ENCODE measurements at regions not wholly inside any gene's neighbourhood (a gene's known extent, or its start where the extent isn't known, plus 50 kb on each side); places are given as distances from the start of the nearest gene placed in this dataset.

- TF ChIP-seq, protein P1, sequence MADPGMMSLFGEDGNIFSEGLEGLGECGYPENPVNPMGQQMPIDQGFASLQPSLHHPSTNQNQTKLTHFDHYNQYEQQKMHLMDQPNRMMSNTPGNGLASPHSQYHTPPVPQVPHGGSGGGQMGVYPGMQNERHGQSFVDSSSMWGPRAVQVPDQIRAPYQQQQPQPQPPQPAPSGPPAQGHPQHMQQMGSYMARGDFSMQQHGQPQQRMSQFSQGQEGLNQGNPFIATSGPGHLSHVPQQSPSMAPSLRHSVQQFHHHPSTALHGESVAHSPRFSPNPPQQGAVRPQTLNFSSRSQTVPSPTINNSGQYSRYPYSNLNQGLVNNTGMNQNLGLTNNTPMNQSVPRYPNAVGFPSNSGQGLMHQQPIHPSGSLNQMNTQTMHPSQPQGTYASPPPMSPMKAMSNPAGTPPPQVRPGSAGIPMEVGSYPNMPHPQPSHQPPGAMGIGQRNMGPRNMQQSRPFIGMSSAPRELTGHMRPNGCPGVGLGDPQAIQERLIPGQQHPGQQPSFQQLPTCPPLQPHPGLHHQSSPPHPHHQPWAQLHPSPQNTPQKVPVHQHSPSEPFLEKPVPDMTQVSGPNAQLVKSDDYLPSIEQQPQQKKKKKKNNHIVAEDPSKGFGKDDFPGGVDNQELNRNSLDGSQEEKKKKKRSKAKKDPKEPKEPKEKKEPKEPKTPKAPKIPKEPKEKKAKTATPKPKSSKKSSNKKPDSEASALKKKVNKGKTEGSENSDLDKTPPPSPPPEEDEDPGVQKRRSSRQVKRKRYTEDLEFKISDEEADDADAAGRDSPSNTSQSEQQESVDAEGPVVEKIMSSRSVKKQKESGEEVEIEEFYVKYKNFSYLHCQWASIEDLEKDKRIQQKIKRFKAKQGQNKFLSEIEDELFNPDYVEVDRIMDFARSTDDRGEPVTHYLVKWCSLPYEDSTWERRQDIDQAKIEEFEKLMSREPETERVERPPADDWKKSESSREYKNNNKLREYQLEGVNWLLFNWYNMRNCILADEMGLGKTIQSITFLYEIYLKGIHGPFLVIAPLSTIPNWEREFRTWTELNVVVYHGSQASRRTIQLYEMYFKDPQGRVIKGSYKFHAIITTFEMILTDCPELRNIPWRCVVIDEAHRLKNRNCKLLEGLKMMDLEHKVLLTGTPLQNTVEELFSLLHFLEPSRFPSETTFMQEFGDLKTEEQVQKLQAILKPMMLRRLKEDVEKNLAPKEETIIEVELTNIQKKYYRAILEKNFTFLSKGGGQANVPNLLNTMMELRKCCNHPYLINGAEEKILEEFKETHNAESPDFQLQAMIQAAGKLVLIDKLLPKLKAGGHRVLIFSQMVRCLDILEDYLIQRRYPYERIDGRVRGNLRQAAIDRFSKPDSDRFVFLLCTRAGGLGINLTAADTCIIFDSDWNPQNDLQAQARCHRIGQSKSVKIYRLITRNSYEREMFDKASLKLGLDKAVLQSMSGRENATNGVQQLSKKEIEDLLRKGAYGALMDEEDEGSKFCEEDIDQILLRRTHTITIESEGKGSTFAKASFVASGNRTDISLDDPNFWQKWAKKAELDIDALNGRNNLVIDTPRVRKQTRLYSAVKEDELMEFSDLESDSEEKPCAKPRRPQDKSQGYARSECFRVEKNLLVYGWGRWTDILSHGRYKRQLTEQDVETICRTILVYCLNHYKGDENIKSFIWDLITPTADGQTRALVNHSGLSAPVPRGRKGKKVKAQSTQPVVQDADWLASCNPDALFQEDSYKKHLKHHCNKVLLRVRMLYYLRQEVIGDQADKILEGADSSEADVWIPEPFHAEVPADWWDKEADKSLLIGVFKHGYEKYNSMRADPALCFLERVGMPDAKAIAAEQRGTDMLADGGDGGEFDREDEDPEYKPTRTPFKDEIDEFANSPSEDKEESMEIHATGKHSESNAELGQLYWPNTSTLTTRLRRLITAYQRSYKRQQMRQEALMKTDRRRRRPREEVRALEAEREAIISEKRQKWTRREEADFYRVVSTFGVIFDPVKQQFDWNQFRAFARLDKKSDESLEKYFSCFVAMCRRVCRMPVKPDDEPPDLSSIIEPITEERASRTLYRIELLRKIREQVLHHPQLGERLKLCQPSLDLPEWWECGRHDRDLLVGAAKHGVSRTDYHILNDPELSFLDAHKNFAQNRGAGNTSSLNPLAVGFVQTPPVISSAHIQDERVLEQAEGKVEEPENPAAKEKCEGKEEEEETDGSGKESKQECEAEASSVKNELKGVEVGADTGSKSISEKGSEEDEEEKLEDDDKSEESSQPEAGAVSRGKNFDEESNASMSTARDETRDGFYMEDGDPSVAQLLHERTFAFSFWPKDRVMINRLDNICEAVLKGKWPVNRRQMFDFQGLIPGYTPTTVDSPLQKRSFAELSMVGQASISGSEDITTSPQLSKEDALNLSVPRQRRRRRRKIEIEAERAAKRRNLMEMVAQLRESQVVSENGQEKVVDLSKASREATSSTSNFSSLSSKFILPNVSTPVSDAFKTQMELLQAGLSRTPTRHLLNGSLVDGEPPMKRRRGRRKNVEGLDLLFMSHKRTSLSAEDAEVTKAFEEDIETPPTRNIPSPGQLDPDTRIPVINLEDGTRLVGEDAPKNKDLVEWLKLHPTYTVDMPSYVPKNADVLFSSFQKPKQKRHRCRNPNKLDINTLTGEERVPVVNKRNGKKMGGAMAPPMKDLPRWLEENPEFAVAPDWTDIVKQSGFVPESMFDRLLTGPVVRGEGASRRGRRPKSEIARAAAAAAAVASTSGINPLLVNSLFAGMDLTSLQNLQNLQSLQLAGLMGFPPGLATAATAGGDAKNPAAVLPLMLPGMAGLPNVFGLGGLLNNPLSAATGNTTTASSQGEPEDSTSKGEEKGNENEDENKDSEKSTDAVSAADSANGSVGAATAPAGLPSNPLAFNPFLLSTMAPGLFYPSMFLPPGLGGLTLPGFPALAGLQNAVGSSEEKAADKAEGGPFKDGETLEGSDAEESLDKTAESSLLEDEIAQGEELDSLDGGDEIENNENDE (IDR thresholded peaks at IDR 0.05; ENCODE audit: insufficient replicate concordance, low read length) = no peak
- no peak for TF ChIP-seq FOSL1 (IDR thresholded peaks at IDR 0.05; ENCODE audit: insufficient read depth, low read depth, low read length)
- TF ChIP-seq CBX5 (IDR thresholded peaks at IDR 0.05; ENCODE audit: low read depth, low read length) = no peak
- no peak for TF ChIP-seq RFX5 (IDR thresholded peaks at IDR 0.05; ENCODE audit: borderline replicate concordance, low read depth, low read length)
- TF ChIP-seq ZNF274 (IDR thresholded peaks at IDR 0.05; ENCODE audit: borderline replicate concordance, extremely low read depth, low read length) = no peak
Observed at GRCh38 chr4:13887010-13887409, 259.5 kb upstream of the BOD1L1 start (continued).

Data from H1 (cell line).